ENCODE measurements at regions not wholly inside any gene's neighbourhood (a gene's known extent, or its start where the extent isn't known, plus 50 kb on each side); places are given as distances from the start of the nearest gene placed in this dataset.

DNA sequence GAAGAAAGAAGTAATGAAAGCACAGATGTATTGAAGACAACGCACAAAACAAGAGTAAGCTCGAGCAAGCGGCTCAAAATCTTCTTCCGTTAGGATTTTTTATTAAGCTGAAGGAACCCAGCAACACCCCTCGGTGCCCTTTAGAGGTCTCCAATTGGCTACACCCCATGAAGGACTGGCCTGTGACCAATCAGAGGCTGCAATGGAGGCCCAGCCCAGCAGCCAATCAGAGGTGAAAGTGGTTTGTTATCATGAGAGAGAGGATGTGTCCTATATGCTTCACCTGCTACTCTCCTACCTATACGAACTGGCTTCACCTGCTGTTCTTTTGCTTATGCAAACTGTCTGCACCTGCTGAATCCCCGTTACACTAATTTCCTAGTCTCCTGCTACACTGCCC lies 358.8 kb downstream of the C12orf50 start:
- ChIA-PET CTCF (no interaction called here), POLR2A (no interaction called here)
- intact Hi-C loops (cut with micrococcal nuclease), result no loop called here
- Histone ChIP-seq H3K79me2 (ENCODE audit: control insufficient read depth, insufficient read depth, low read length) (no peaks in the 10 kb centered on the region), H4K20me1 (replicated peaks; ENCODE audit: control insufficient read depth, extremely low read depth, insufficient read depth, low read length) (no peaks in the 10 kb centered on the region), H3K27me3 (ENCODE audit: control insufficient read depth in 2 of 2, insufficient read depth in 2 of 2, low read length in 2 of 2) (no peaks in the 10 kb centered on the region), H3K4me2 (ENCODE audit: insufficient read depth, low read length) (no peak overlapping the region), H3K4me1 (ENCODE audit: control insufficient read depth, extremely low read depth, insufficient read depth, low read length) (no peaks in the 10 kb centered on the region), H3K36me3 (ENCODE audit: control insufficient read depth in 2 of 2, extremely low read depth in 1 of 2, insufficient read depth in 2 of 2, low read length in 2 of 2) (no peaks in the 10 kb centered on the region), H3K9me1 (replicated peaks; ENCODE audit: control insufficient read depth, extremely low read depth, insufficient read depth, low read length) (no peaks in the 10 kb centered on the region), H3K9me3 (replicated peaks; ENCODE audit: control insufficient read depth, insufficient read depth, low read length) (no peaks in the 10 kb centered on the region), H2AFZ (ENCODE audit: low read depth, low read length) (no peak overlapping the region), H3K9ac (replicated peaks; ENCODE audit: extremely low read depth, insufficient read depth, low read length) (no peak overlapping the region), H3K4me3 (replicated peaks in 1 of 3; ENCODE audit: insufficient read depth in 1 of 3, low read depth in 1 of 3, low read length in 3 of 3) (no peak overlapping the region), H3K27ac (ENCODE audit: insufficient read depth, low read depth, low read length) (no peak overlapping the region)
- dilution Hi-C loops (cut with MboI; ENCODE audit: extremely low pct_ligation_motif_present, low sequenced_read_pairs), result no loop called here
- DNase-seq (ENCODE audit: low read depth, low spot score) (no peak), FAIRE-seq (no peak)
- no peak for TF ChIP-seq GATA2 (IDR thresholded peaks at IDR 0.05; ENCODE audit: insufficient read depth, insufficient read length, low read depth, low read length)
- no peak for TF ChIP-seq POLR2A (IDR thresholded peaks at IDR 0.05; ENCODE audit: low read depth, low read length)
- TF ChIP-seq EZH2 (IDR thresholded peaks at IDR 0.05; ENCODE audit: borderline replicate concordance, low read depth, low read length, severe bottlenecking), result no peak
- no peak for TF ChIP-seq CTCF (IDR thresholded peaks at IDR 0.05; ENCODE audit: extremely low read depth in 1 of 2, insufficient read depth in 1 of 2, low read depth in 1 of 2, low read length in 2 of 2)
- TF ChIP-seq, protein P1, sequence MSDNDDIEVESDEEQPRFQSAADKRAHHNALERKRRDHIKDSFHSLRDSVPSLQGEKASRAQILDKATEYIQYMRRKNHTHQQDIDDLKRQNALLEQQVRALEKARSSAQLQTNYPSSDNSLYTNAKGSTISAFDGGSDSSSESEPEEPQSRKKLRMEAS (IDR thresholded peaks at IDR 0.05; ENCODE audit: insufficient read depth, insufficient read length), result no peak
- no peak for TF ChIP-seq JUN (IDR thresholded peaks at IDR 0.05; ENCODE audit: borderline replicate concordance, insufficient read depth, insufficient read length, low read depth)
- no peak for TF ChIP-seq FOS (IDR thresholded peaks at IDR 0.05; ENCODE audit: borderline replicate concordance, insufficient read depth, low read length)
- TF ChIP-seq POLR2AphosphoS5 (IDR thresholded peaks at IDR 0.05; ENCODE audit: insufficient read depth, low read depth, low read length), result no peak
- TF ChIP-seq MYC (IDR thresholded peaks at IDR 0.05; ENCODE audit: low read depth, low read length), result no peak
- no TSS peak for BruUV-seq (replicated peaks)

Measured in endothelial cell of umbilical vein (primary cell).